H1 (cell line): ENCODE measurements at regions not wholly inside any gene's neighbourhood (a gene's known extent, or its start where the extent isn't known, plus 50 kb on each side); places are given as distances from the start of the nearest gene placed in this dataset.

Experiments used
- CTCF ChIA-PET: fragments of 300-600 bp; sonication (Branson Sonifier 250); formaldehyde crosslinking; loops from one replicate; lab custom pipeline; 2021; ENCODE audit not compliant: partially characterized antibody; lab: Charles Lee
- POLR2A ChIA-PET: fragments of 300-600 bp; sonication (Branson Sonifier 250); formaldehyde crosslinking; loops from one replicate; lab custom pipeline; 2021; ENCODE audit warnings: inconsistent platforms; ENCODE audit not compliant: partially characterized antibody; lab: Charles Lee
- DNase-seq, 2 experiments: peaks; one replicate each; pipeline versions ENCODE4 v3.0.0 to v3.0.0-alpha.2; 2010 to 2022; ENCODE audit warnings: low spot score in 2 of 2, low read depth in 1 of 2, mixed read lengths in 1 of 2
- FAIRE-seq: peaks from 2 replicates; lab custom pipeline; 2011; peaks lifted over from hg19 to GRCh38; lab: Jason Lieb, UNC
- H2AFZ ChIP-seq: 2 replicates; pipeline ENCODE4 v1.8.1; 2012; ENCODE audit warnings: low read length, inconsistent platforms
- H2AK5ac ChIP-seq: 2 replicates; pipeline ENCODE4 v1.6.1; 2013; ENCODE audit warnings: low read depth, low read length
- H2BK120ac ChIP-seq: replicated peaks from 2 replicates; pipeline ENCODE3; 2013; ENCODE audit warnings: low read depth, low read length, inconsistent platforms
- H2BK12ac ChIP-seq: 2 replicates; pipeline ENCODE4 v1.6.1; 2013; ENCODE audit warnings: low read depth, low read length
- H2BK15ac ChIP-seq: 2 replicates; pipeline ENCODE4 v1.6.1; 2013; ENCODE audit warnings: low read length
- H2BK20ac ChIP-seq: 2 replicates; pipeline ENCODE4 v1.6.1; 2013; ENCODE audit warnings: low read length
- H2BK5ac ChIP-seq: 2 replicates; pipeline ENCODE4 v1.6.1; 2013; ENCODE audit warnings: low read depth, low read length
- H3K14ac ChIP-seq: 2 replicates; pipeline ENCODE4 v1.6.1; 2013; ENCODE audit warnings: inconsistent platforms; ENCODE audit not compliant: insufficient read length
- H3K18ac ChIP-seq: 2 replicates; pipeline ENCODE4 v1.6.1; 2013; ENCODE audit warnings: low read length; ENCODE audit errors: extremely low read depth
- H3K23ac ChIP-seq: 2 replicates; pipeline ENCODE4 v1.6.1; 2013; ENCODE audit warnings: inconsistent platforms; ENCODE audit not compliant: insufficient read length
- H3K23me2 ChIP-seq: 2 replicates; pipeline ENCODE4 v1.6.1; 2013; ENCODE audit warnings: low read depth, low read length
- H3K27ac ChIP-seq: 2 replicates; pipeline ENCODE4 v1.6.1; 2011; ENCODE audit warnings: low read depth, low read length, inconsistent platforms
- H3K27me3 ChIP-seq, 4 experiments: replicated peaks in 1 of 4; 1 replicate in 1 of 4; 2 replicates in 3 of 4; pipeline versions ENCODE4 v1.6.1 to v1.8.1; 2011 to 2013; ENCODE audit warnings: low read length in 3 of 4, mild to moderate bottlenecking in 3 of 4, inconsistent platforms in 2 of 4, mixed read lengths in 2 of 4, moderate library complexity in 1 of 4; ENCODE audit not compliant: control insufficient read depth in 3 of 4, insufficient read depth in 3 of 4; ENCODE audit errors: extremely low read depth in 1 of 4
- H3K36me3 ChIP-seq, 4 experiments: 2 replicates each; pipeline versions ENCODE4 v1.6.1 to v1.8.1; 2011 to 2013; ENCODE audit warnings: mild to moderate bottlenecking in 4 of 4, low read length in 3 of 4, moderate library complexity in 2 of 4, control low read depth in 1 of 4, inconsistent platforms in 1 of 4; ENCODE audit not compliant: insufficient read depth in 4 of 4, control insufficient read depth in 2 of 4
- H3K4ac ChIP-seq: replicated peaks from 2 replicates; pipeline ENCODE3; 2013; ENCODE audit warnings: low read length, low read depth, mixed read lengths, inconsistent platforms; ENCODE audit not compliant: insufficient read length
- H3K4me1 ChIP-seq, 4 experiments: replicated peaks in 1 of 4; 1 replicate in 1 of 4; 2 replicates in 3 of 4; pipeline versions ENCODE4 v1.6.1 to v1.8.1; 2011 to 2013; ENCODE audit warnings: low read length in 3 of 4, inconsistent platforms in 2 of 4, mixed read lengths in 1 of 4; ENCODE audit not compliant: insufficient read depth in 4 of 4, control insufficient read depth in 3 of 4
- H3K4me2 ChIP-seq, 2 experiments: 2 replicates each; pipeline versions ENCODE4 v1.6.1 to v1.8.1; 2011 to 2013; ENCODE audit warnings: low read depth in 2 of 2, low read length in 2 of 2, control low read depth in 1 of 2, inconsistent platforms in 1 of 2, mild to moderate bottlenecking in 1 of 2; ENCODE audit not compliant: insufficient read depth in 1 of 2
- H3K4me3 ChIP-seq, 4 experiments: fragments of 200-600, 300-600 bp in 1 of 4; sonication (generic), shearing (Covaris generic), sonication (Bioruptor Twin) in 1 of 4; 2 replicates each; pipeline versions ENCODE4 v1.5.1 to v1.8.1; 2011 to 2016; ENCODE audit warnings: low read length in 4 of 4, low read depth in 3 of 4, control low read depth in 2 of 4, inconsistent platforms in 2 of 4, mild to moderate bottlenecking in 2 of 4, mixed read lengths in 1 of 4, moderate library complexity in 1 of 4; ENCODE audit not compliant: insufficient read depth in 2 of 4; ENCODE audit errors: extremely low read depth in 1 of 4
- H3K56ac ChIP-seq: replicated peaks from 2 replicates; pipeline ENCODE3; 2013; ENCODE audit warnings: low read depth, mild to moderate bottlenecking, mixed read lengths, low read length, inconsistent platforms; ENCODE audit not compliant: insufficient read length
- H3K79me1 ChIP-seq: 2 replicates; pipeline ENCODE4 v1.6.1; 2013; ENCODE audit warnings: low read depth, low read length, control low read depth
- H3K79me2 ChIP-seq, 2 experiments: 2 replicates each; pipeline versions ENCODE4 v1.6.1 to v1.8.1; 2012 to 2013; ENCODE audit warnings: low read length in 2 of 2, mild to moderate bottlenecking in 2 of 2, inconsistent platforms in 1 of 2; ENCODE audit not compliant: insufficient read depth in 2 of 2, control insufficient read depth in 1 of 2
- H3K9ac ChIP-seq, 4 experiments: replicated peaks in 1 of 4; 1 replicate in 1 of 4; 2 replicates in 3 of 4; pipeline versions ENCODE4 v1.6.1 to v1.8.1; 2011 to 2013; ENCODE audit warnings: low read depth in 3 of 4, low read length in 3 of 4, control low read depth in 2 of 4, mild to moderate bottlenecking in 2 of 4, moderate library complexity in 2 of 4, inconsistent platforms in 1 of 4; ENCODE audit errors: extremely low read depth in 1 of 4
- H3K9me3 ChIP-seq, 2 experiments: 2 replicates each; pipeline versions ENCODE4 v1.6.1 to v1.8.1; 2012 to 2013; ENCODE audit warnings: mild to moderate bottlenecking in 2 of 2, moderate library complexity in 2 of 2, control low read depth in 1 of 2, inconsistent platforms in 1 of 2, low read depth in 1 of 2, low read length in 1 of 2, mixed read lengths in 1 of 2; ENCODE audit not compliant: insufficient read depth in 2 of 2
- H4K20me1 ChIP-seq, 2 experiments: replicated peaks in 1 of 2; 2 replicates each; pipeline versions ENCODE3 to v1.8.1; 2011 to 2013; ENCODE audit warnings: inconsistent platforms in 2 of 2, low read length in 2 of 2, mild to moderate bottlenecking in 1 of 2; ENCODE audit not compliant: insufficient read depth in 2 of 2, control insufficient read depth in 1 of 2
- H4K5ac ChIP-seq: 2 replicates; pipeline ENCODE4 v1.6.1; 2013; ENCODE audit warnings: low read length, low read depth, mixed read lengths, inconsistent platforms; ENCODE audit not compliant: insufficient read length
- H4K8ac ChIP-seq: 2 replicates; pipeline ENCODE4 v1.8.0; 2013; ENCODE audit warnings: mild to moderate bottlenecking, moderate library complexity, low read length, inconsistent platforms; ENCODE audit not compliant: insufficient read depth; ENCODE audit errors: extremely low read depth
- H4K91ac ChIP-seq: replicated peaks from 2 replicates; pipeline ENCODE3; 2013; ENCODE audit warnings: low read length, mixed read lengths, inconsistent platforms; ENCODE audit not compliant: insufficient read length
- CTCF ChIP-seq, 3 experiments: IDR thresholded peaks; 1 replicate in 2 of 3; 2 replicates in 1 of 3; pipeline versions ENCODE4 v1.5.1 to v1.6.1; 2011; ENCODE audit warnings: low read length in 3 of 3, mild to moderate bottlenecking in 3 of 3, inconsistent platforms in 2 of 3, low read depth in 1 of 3, moderate library complexity in 1 of 3; ENCODE audit not compliant: insufficient read depth in 1 of 3; ENCODE audit errors: control extremely low read depth in 1 of 3
- KDM5A ChIP-seq: fragments of 200-600 bp; IDR thresholded peaks from 2 replicates; pipeline ENCODE4 v1.7.1; 2012; ENCODE audit warnings: mild to moderate bottlenecking, low read length, inconsistent platforms, mixed read lengths
- RAD21 ChIP-seq, 2 experiments: IDR thresholded peaks in 1 of 2; conservative IDR thresholded peaks in 1 of 2; 2 replicates each; pipeline ENCODE4 v1.6.1; 2011; ENCODE audit warnings: low read depth in 2 of 2, low read length in 2 of 2, improper control_type of control experiment in 1 of 2, inconsistent platforms in 1 of 2, mild to moderate bottlenecking in 1 of 2, moderate library complexity in 1 of 2
- YY1 ChIP-seq: IDR thresholded peaks from 2 replicates; pipeline ENCODE4 v1.6.1; 2011; ENCODE audit warnings: low read depth, mild to moderate bottlenecking, low read length
- WGBS, 2 experiments: shearing (Covaris generic) in 1 of 2; methylation state at CpG; one replicate each; pipeline versions ENCODE4 v1.1.6 to v1.1.7; 2013 to 2015; ENCODE audit warnings: low lambda C conversion rate in 2 of 2, mixed read lengths in 2 of 2, inconsistent platforms in 1 of 2, low coverage in 1 of 2, missing lambda C conversion rate in 1 of 2; ENCODE audit not compliant: insufficient replicate concordance in 2 of 2, insufficient coverage in 1 of 2, insufficient read length in 1 of 2; ENCODE audit errors: extremely low coverage in 1 of 2, missing lambda C conversion rate in 1 of 2; 5-methylcytosine and 5-hydroxymethylcytosine counted together

- no peaks in the 10 kb centered on the region for H3K79me1 ChIP-seq
- no peak overlapping the region for H3K4ac ChIP-seq
- H4K91ac ChIP-seq: no peak overlapping the region
- ChIA-PET CTCF (interaction anchor here (0.6 to 42.8 kb wide), 28 partner anchors 8 to 313 kb away, joined by 3 to 1551 read pairs (median 6); no protein-coding TSS in a partner anchor), POLR2A (no interaction called here)
- H3K18ac ChIP-seq: no peak overlapping the region
- H2BK12ac ChIP-seq: no peak overlapping the region
- H3K23me2 ChIP-seq: no peaks in the 10 kb centered on the region
- H2AK5ac ChIP-seq: no peak overlapping the region
- H2AFZ ChIP-seq: no peak overlapping the region; the same call in 1 of the 2 replicates
- no peaks in the 10 kb centered on the region for H3K36me3 ChIP-seq
- no peak overlapping the region for H3K4me2 ChIP-seq
- peaks cover 0 to 4% (median 3%) of the 10 kb centered on the region in 4 experiments; a peak in 2 of 7 replicates for H3K4me1 ChIP-seq
- H2BK120ac ChIP-seq: no peak overlapping the region
- H3K79me2 ChIP-seq: no peaks in the 10 kb centered on the region
- no peak overlapping the region for H3K23ac ChIP-seq
- H3K4me3 ChIP-seq: no peak overlapping the region
- peak; percentile 97 for FAIRE-seq
- no peak overlapping the region for H3K14ac ChIP-seq
- H3K27me3 ChIP-seq: peaks cover 0 to 1% (median 0%) of the 10 kb centered on the region in 4 experiments; a peak in 1 of 7 replicates
- peak; percentile 33 to 73 for DNase-seq
- H3K27ac ChIP-seq: no peak overlapping the region
- H2BK15ac ChIP-seq: no peak overlapping the region
- H2BK20ac ChIP-seq: no peak overlapping the region
- no peaks in the 10 kb centered on the region for H4K20me1 ChIP-seq
- peak; percentile 89 to 91 for TF ChIP-seq RAD21 (IDR thresholded peaks at IDR 0.05 in 1 of 2, conservative IDR thresholded peaks at IDR 0.05 in 1 of 2; ENCODE audit: low read depth in 2 of 2, low read length in 2 of 2)
- no peak for TF ChIP-seq KDM5A
- peak; percentile 61 to 93 (median 92) for TF ChIP-seq CTCF (IDR thresholded peaks at IDR 0.05; ENCODE audit: control extremely low read depth in 1 of 3, insufficient read depth in 1 of 3, low read depth in 1 of 3, low read length in 3 of 3)
- TF ChIP-seq YY1: 0 out of 2 replicates have a peak, but pooled peaks have one; percentile 6
- no peak overlapping the region for H4K5ac ChIP-seq
- H4K8ac ChIP-seq: no peak overlapping the region
- no peak overlapping the region for H2BK5ac ChIP-seq
- WGBS, 2 experiments: 22% methylated on average over 4 of the region's 4 CpGs; no CpG with 5 or more reads in 1 of the 2 experiments
- H3K9ac ChIP-seq: no peak overlapping the region
- H3K9me3 ChIP-seq: no peaks in the 10 kb centered on the region
- H3K56ac ChIP-seq: no peak overlapping the region
Measured at GRCh38 chr4:77385124-77385969, 220.3 kb upstream of the CXCL13 start.
